ENCODE measurements at regions not wholly inside any gene's neighbourhood (a gene's known extent, or its start where the extent isn't known, plus 50 kb on each side); places are given as distances from the start of the nearest gene placed in this dataset.

DNA sequence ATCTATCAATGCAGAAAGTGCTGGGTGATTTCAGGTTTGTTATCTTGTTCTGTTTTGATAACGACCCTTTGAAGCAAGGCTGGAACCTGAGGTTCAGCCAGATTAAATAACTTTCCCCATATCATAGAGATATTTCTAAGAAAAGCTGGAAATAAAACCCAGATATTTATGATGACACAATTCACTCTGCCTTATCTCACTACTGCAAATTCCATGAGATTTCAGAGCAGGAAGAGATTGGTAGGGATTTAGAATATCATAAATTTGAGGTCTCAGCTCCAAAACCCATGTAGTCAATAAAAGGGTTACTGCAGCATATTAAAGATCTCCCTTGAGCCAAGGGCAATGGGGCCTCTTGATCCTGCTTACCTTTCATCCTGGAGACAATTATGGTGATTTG is 692.5 kb upstream of the IGFBP3 start:
- H3K4me3 ChIP-seq (ENCODE audit: low read depth, low read length) = no peak overlapping the region
- no peak for DNase-seq (ENCODE audit: low read depth)
- TF ChIP-seq, protein P1, sequence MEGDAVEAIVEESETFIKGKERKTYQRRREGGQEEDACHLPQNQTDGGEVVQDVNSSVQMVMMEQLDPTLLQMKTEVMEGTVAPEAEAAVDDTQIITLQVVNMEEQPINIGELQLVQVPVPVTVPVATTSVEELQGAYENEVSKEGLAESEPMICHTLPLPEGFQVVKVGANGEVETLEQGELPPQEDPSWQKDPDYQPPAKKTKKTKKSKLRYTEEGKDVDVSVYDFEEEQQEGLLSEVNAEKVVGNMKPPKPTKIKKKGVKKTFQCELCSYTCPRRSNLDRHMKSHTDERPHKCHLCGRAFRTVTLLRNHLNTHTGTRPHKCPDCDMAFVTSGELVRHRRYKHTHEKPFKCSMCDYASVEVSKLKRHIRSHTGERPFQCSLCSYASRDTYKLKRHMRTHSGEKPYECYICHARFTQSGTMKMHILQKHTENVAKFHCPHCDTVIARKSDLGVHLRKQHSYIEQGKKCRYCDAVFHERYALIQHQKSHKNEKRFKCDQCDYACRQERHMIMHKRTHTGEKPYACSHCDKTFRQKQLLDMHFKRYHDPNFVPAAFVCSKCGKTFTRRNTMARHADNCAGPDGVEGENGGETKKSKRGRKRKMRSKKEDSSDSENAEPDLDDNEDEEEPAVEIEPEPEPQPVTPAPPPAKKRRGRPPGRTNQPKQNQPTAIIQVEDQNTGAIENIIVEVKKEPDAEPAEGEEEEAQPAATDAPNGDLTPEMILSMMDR (IDR thresholded peaks at IDR 0.05; ENCODE audit: control insufficient read depth, extremely low read depth, insufficient read depth) = no peak

DNA sequence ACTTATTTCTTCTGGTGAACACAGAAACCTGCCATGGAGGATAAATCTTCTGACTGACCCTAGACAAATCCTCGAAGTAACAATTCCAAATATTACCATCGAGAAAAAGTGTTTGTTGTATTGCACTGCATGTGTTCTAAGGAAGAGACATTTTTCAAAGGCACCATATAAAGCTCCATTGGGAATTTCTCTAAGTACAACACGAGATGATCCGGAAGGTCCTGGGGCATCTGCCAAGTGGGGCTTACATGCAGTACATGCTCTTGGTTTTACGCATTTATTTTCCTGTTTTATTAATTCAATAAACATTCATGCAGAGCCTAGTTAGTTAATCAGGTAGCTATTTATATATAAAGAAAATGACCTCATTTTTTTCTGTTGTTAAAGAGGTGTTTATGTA is 692.0 kb upstream of the IGFBP3 start:
- TF ChIP-seq, protein P1 (IDR thresholded peaks at IDR 0.05; ENCODE audit: control insufficient read depth, extremely low read depth, insufficient read depth) = no peak
- H3K4me3 ChIP-seq (ENCODE audit: low read depth, low read length) = no peak overlapping the region
- no peak for DNase-seq (ENCODE audit: low read depth)

DNA sequence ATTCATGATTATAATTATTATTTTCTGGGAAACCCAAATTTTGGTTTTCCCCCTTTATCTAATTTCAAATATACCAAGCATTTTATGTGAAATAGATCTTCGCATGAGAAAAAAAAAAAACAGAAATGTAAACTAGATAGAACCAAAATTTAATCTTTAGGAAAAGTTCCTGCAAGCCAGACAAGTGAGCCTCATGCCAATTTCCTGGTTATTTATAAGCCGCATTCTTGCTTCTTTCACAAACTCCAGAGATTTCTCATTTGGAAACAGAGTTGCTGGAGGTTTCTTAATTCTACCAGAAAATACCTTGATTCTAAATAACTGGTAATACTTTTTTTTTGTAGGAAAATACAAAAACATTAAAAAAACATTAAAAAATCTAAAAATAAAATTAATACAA is 690.4 kb upstream of the IGFBP3 start:
- TF ChIP-seq, protein P1 (IDR thresholded peaks at IDR 0.05; ENCODE audit: control insufficient read depth, extremely low read depth, insufficient read depth) = no peak
- no peak for DNase-seq (ENCODE audit: low read depth)
- no peak overlapping the region for H3K4me3 ChIP-seq (ENCODE audit: low read depth, low read length)

DNA sequence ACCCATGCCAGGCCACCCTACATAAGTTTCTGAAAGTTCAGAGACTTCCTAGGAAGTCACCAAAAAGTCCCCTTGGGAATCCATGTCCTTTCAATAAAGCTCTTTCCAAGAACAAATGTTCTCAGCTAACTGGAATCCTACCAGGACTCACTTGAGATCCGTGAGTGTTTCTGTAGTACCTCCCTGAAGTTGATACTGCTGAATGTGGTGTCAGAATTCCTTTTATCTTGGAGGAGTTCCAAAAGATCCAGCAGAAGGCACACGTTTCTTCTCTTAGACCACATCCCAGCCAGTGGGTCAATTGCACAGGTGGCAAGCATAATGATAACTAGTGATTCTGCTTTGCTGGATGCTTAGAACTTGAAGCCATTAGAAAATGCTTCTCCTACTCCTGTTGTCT is 689.7 kb upstream of the IGFBP3 start:
- TF ChIP-seq, protein P1 (IDR thresholded peaks at IDR 0.05; ENCODE audit: control insufficient read depth, extremely low read depth, insufficient read depth) = no peak
- H3K4me3 ChIP-seq (ENCODE audit: low read depth, low read length) = no peak overlapping the region

DNA sequence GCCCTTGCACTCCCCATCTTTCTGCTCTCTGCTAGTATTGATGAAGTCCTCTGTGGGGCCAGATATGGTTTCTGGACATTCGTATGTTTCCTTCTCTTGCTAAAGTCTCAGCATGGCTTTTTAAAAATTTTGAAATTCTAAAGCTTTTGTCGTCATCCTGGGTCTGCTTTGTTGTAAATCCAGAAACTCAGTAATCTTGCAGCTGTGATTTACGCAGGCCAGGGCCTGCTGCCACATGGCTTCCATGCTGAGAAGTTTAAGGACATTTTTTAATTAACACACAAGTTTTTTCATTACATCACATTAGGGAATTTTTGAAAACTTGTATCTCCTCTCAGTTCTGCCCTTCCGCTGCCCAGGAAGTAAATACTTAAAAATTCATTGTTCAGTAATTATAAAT is 686.1 kb upstream of the IGFBP3 start:
- TF ChIP-seq, protein P1 (IDR thresholded peaks at IDR 0.05; ENCODE audit: control insufficient read depth, extremely low read depth, insufficient read depth) = no peak
- DNase-seq (ENCODE audit: low read depth) = no peak
- no peak overlapping the region for H3K4me3 ChIP-seq (ENCODE audit: low read depth, low read length)

More for the DNA sequence above, 689.7 kb upstream of the IGFBP3 start:
- DNase-seq (ENCODE audit: low read depth) = no peak

DNA sequence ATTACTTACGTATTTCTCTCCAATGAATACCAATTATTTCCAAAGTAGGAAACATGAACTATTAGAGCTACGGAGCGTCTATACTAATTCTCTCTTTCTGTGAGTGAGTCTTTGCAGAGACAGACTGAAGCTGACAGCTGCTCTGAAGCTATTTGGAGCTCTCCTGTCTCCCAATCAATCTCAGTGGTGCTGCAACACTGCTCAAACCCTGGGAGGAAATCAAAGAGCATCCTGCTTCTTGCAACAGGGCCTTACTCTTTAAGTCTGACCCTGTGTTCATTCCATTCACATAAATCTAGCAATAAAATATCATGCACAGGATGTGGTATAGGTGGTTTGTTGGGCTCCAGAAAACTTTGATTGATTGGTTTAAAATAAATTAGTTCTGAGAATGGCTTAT is 685.7 kb upstream of the IGFBP3 start:
- no peak for DNase-seq (ENCODE audit: low read depth)
- no peak overlapping the region for H3K4me3 ChIP-seq (ENCODE audit: low read depth, low read length)
- TF ChIP-seq, protein P1 (IDR thresholded peaks at IDR 0.05; ENCODE audit: control insufficient read depth, extremely low read depth, insufficient read depth) = no peak

DNA sequence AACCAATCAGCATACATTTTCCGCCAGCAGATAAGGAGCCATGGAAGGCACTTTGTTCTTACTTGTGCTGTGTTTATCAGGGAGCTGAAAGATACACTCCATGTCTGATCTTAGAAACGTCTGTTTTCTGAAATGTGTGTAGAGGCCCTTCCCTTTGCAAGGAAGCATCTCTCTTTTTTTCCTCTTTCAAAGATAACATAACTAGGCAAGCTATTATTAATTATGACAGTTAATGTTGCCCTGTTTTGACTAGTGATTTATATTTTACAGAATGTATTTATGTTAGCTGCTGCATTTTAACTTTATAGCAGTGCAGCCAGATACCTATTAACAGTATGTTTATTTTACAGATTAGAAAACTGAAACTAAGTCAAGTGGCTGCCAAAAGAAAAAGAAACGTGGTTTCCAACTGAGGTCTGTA is 683.2 kb upstream of the IGFBP3 start:
- H3K4me3 ChIP-seq (ENCODE audit: low read depth, low read length) = no peak overlapping the region
- TF ChIP-seq, protein P1 (IDR thresholded peaks at IDR 0.05; ENCODE audit: control insufficient read depth, extremely low read depth, insufficient read depth) = no peak
- DNase-seq (ENCODE audit: low read depth) = no peak
